SKM-1 treated with dmso at 0.1 percent for 144 hours (cell line): ENCODE measurements at regions not wholly inside any gene's neighbourhood (a gene's known extent, or its start where the extent isn't known, plus 50 kb on each side); places are given as distances from the start of the nearest gene placed in this dataset.
"Not testable (repeated sequence)": the region's sequence is repeated elsewhere in the genome, so short reads cannot be mapped to it uniquely, and the experiment has no call there.

Experiments used
- DNase-seq: peaks from one replicate; lab custom pipeline; 2025; ENCODE audit not compliant: unreplicated experiment; lab: John Stamatoyannopoulos, UW

- DNase-seq: no peak
Measured at GRCh38 chr7:4319280-4319679, 362.8 kb upstream of the FOXK1 start.

- no peak for DNase-seq
Measured at GRCh38 chr7:4325732-4326131, 356.4 kb upstream of the FOXK1 start.

DNA sequence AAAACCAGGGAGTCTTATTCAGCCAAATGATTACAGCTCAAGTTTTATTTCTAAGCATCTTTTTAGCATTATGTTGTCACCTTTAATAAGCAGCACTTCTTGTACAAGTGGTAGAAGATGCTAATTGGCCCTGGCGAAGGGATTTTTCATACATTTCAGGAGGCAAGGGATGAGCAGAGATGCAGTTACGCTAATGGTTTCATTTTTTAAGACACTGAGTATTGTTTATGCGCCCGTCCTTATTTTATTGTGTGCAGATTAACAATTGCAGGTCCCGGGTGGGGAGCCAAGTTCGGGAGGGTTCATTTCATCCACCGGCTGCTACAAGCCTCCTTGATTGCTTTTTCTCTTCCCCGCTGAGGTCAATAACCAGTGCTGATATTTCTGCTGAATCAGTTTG is 350.4 kb upstream of the FOXK1 start:
- DNase-seq: no peak

DNA sequence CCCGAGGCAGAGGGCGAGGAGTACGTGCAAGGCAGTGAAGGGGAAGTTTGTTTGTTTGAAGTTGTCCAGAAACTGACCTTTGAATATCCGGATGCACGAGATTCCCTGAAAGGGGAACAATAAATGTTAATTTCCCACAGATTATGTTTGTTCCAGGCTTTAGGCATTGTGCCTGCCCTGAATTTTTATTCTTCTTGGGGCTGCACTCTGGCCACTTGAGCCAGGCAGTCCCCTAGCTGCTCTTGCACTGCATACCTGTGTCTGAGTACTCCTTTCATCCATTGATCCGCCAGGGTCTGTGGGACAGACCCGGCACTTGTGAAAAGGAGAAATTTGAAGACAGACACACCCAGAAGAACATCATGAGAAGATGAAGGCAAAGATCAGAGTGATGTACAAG is 343.5 kb upstream of the FOXK1 start:
- DNase-seq: no peak

DNA sequence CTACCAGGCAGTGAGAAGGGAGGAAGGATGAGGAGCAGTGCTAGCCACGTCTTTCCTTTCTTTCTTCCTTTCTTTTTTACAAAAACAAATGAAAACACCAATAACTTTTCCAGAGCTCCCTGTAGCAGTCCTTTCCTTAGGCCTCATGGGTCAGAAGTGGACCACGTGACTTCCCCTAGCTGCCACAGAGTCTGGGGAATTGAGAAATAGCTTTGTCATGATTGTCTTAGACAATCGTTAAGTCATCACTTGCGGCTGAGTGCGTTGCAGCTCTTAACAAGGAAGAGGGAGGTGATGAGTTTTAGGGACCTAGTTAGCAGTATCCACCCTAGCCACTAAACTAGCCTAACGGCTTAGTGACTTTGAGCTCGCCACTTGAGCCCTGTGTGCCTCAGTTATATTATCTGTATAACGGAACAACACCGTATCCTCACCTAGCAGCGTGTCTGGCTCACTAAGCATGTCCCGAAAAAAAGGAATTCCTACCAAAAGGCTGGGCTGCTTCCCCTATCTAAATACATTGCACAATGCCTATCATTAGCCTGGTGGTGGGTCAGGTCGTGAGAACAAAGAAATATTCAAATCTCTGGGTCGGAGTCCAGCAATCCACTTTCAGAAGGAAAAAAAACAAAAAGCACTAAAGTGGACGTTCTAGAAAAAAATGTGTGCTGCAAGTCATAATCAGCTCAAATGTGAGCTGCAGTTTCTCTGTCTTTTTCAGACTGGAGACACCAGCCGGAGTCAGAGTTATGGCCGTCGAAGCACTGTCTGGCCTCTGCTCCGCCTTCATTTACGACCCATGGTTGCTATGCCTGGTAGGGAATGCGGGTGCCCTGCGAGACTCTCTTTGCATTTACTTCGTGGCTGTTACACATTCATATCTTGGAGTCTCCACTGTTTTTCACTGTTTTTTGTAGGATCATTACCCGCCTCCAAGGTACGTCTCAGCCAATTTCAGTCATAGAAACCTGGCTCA is 338.5 kb upstream of the FOXK1 start:
- DNase-seq: no peak

GRCh38 chr7:4345004-4345403 is 337.1 kb upstream of the FOXK1 start:
- DNase-seq: no peak

DNA sequence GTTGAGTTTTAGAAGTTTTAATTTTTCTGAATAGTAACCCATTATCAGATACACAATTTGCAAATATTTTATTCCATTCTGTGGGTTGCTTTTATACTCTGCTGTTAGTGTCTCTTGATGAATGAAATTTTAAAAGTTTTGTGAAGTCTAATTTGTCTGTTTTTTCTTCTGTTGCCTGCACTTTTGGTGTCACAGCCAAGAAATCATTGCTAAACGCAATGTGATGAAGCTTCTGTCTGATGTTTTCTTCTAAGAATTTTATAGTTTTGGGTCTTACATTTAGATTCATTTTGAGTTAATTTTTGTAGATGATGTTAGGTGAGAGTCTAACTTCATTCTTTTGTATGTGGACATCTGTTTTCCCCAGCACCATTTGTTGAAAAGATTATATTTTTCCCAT is 330.0 kb upstream of the FOXK1 start:
- no peak for DNase-seq

- DNase-seq: no peak
Measured at GRCh38 chr7:4361774-4362173, 320.3 kb upstream of the FOXK1 start.

DNA sequence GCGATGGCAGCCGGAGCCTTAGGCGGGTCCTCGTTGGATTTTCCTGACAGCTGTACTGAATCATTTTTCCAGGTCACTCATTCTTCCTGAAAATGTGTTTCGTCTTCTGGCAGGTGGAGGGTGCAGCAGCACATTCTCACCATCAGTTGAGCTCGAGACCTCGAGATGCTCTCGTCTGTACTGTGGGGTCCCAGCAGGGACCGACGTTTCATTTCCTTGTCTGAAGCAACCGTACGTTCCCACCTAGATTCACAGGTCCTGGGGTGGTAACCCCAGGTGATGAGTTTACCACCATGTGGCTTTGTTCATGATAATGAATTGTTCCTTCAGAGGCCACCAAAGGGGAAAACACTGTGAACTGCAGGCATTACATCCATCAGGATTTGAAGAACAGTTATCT is 298.5 kb upstream of the FOXK1 start:
- DNase-seq: no peak

- no peak for DNase-seq
Measured at GRCh38 chr7:4386190-4386589, 295.9 kb upstream of the FOXK1 start.

- DNase-seq: not testable (repeated sequence)
Measured at GRCh38 chr7:4391103-4391502, 291.0 kb upstream of the FOXK1 start.

DNA sequence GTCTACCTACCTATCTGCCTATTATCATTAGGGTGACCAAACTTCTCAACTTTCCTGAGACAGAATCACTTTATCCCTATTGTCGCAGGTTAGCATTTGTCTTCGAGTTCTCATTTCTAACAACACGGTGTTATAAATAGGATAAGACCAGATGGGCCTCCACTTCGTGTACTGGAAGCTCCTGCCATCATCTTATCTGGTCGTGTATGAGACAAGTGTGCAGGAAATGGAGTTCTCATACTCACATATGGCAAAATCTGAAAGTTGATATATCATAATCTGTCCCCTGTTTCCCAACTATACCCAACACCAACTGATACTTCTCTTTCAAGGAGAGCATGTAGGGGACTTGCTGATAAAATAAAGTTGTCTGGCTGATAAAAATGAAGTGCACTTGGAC is 287.4 kb upstream of the FOXK1 start:
- DNase-seq: no peak

- DNase-seq: no peak
Measured at GRCh38 chr7:4399121-4399520, 283.0 kb upstream of the FOXK1 start.

- DNase-seq: no peak
Measured at GRCh38 chr7:4399596-4399995, 282.5 kb upstream of the FOXK1 start.

DNA sequence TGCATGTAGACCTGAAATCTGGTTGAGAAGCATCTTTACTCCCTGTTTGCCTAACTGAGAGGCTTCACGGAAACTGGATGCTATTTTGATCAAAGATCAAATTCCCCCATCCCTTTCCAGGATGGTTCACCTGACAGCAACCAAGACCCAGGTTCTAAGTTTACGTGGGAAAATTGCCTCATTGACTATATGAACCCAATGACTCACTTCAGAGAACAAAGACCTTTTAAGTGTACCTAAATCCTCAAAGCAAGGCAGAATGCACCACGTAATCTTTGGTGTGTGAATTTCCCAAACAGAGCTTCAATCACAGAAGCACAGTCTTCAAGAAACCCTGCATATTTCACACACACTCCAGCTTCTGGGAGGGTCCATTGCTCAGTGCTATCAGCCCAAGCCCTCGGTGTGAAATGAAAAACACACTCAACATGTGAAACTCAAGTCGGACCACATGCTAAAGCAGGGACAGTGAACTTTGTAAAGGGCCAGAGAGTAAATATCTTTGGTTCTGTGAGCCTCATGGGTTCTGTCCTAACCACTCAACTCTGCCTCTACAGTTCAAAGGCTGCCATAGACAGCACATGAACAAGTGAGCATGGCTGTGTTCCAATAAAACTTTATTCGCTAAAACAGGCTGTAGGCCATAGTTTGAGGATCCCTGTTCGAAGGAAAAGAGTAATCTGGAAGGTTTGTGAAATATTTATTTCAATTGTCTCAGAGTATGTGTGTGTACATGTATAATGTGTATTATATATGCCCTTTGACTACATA is 275.6 kb upstream of the FOXK1 start:
- no peak for DNase-seq

- no peak for DNase-seq
Measured at GRCh38 chr7:4409946-4410345, 272.1 kb upstream of the FOXK1 start.

DNA sequence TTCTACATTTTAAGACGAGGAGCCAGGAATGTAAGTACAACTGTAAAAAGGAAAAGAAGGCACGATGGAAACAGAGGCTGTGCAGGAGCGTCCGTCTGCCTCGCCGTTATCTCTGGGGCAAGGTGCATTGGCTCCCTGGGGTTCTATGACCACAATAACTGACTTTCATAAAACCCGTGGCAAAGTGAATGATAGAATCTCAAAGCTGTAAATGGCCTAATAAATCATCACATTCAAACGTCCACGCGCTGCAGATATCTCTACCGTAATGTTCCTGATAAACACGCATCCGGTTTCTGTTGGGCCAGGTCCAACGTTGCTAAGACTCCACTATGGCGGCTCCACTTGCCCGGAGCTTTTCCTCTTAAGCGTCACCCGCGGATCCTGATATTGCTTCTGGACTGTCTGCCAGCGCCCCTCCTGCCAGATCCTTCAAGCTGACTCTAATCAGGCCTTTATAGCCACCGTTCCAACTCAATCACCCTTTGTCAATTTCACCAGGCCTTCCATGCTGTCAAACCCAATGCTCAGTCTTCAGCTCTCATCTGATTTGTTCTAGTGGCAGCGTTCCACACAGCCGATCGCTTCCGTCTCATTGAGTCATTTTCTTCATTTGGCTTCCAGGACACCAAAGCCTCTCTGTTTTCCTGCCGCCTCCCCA is 265.6 kb upstream of the FOXK1 start:
- DNase-seq: no peak

DNA sequence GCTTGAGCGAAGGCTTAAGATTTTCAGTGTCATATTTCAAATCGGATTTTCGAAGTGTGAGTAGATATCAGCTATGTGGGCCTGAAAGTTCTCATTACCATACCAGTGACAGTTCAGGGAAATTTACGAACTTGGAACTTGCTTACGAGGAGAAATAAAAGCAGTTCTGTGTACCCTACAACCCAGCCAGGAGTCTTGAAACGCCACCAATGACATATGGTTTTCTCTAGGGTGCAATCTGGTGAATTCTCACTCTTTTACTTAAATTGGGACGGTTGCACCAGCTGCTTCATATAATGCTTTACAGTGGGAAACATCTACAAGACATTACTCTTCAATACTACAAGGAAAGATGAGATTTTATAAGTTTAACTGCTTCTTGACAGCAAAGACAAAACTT is 253.6 kb upstream of the FOXK1 start:
- no peak for DNase-seq

DNA sequence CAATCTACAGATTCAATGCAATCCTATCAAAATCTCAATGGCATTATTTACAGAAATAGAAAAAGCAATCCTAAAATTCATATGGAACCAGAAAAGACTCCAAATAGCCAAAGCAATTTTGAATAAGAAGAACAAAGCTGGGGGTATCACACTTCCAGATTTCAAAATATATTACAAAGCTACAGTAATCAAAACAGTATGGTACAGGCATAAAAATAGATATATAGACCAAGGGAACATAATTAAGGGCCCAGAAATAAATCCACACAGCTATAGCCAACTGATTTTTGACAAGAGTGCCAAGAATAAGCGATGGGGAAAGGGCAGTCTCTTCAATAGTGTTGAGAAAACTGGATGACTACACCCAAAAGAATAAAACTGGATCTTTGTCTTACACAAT is 251.9 kb upstream of the FOXK1 start:
- DNase-seq: no peak

GRCh38 chr7:4434306-4434705 is 247.8 kb upstream of the FOXK1 start:
- no peak for DNase-seq

DNA sequence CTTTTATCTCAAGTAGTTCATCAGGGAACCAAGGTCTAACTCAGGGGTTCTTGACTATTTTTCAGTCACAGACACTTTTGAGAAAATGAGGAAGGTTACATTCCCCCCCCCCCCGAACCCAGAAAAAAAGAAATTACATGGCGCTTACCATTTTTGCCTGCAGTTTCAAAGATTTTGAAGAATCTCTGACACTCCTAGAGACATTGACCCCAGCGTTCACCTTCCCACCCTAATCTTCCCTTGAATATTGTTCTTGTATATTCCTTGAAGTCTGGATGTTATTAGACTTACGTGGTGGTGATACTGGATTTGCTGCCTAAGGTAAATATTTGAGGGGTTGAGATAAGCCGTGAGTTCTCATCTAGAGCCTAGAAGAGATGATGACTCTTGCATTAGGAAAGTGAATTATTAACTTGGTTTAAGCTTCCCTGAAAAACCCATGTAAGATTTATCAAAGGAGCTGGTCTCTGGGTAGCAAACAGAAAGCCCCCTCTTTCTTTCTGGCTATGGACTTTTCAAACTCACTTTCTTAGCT is 245.7 kb upstream of the FOXK1 start:
- no peak for DNase-seq
